Liver (tissue), 8 donors: ENCODE measurements at regions not wholly inside any gene's neighbourhood (a gene's known extent, or its start where the extent isn't known, plus 50 kb on each side); places are given as distances from the start of the nearest gene placed in this dataset.
"Not testable (repeated sequence)": the region's sequence is repeated elsewhere in the genome, so short reads cannot be mapped to it uniquely, and the experiment has no call there.

Experiments
- DNase-seq: peaks from one replicate; pipeline ENCODE4 v3.0.0-alpha.2; 2017; ENCODE audit warnings: low spot score
- H3K27ac ChIP-seq, 2 donors: one replicate each; pipeline ENCODE4 v1.7.0; 2013; ENCODE audit warnings: inconsistent platforms in 2 of 2, low read length in 2 of 2, control low read depth in 1 of 2, low read depth in 1 of 2, mild to moderate bottlenecking in 1 of 2
- H3K27me3 ChIP-seq, 4 donors: one replicate each; pipeline versions ENCODE4 v1.6.1 to v1.7.0; 2013; ENCODE audit warnings: low read length in 3 of 4, inconsistent platforms in 1 of 4, mild to moderate bottlenecking in 1 of 4, moderate library complexity in 1 of 4; ENCODE audit not compliant: control insufficient read depth in 4 of 4, insufficient read depth in 4 of 4
- H3K36me3 ChIP-seq, 4 donors: one replicate each; pipeline versions ENCODE4 v1.6.1 to v1.7.0; 2013; ENCODE audit warnings: low read length in 3 of 4, mild to moderate bottlenecking in 3 of 4, low read depth in 1 of 4, moderate library complexity in 1 of 4; ENCODE audit not compliant: control insufficient read depth in 4 of 4, insufficient read depth in 3 of 4
- H3K4me1 ChIP-seq, 4 donors: one replicate each; pipeline versions ENCODE4 v1.6.1 to v1.7.0; 2013; ENCODE audit warnings: low read length in 3 of 4, mild to moderate bottlenecking in 3 of 4, moderate library complexity in 1 of 4; ENCODE audit not compliant: control insufficient read depth in 4 of 4, insufficient read depth in 4 of 4
- H3K4me3 ChIP-seq, 3 donors: one replicate each; pipeline versions ENCODE4 v1.6.1 to v1.7.0; 2013; ENCODE audit warnings: low read length in 3 of 3, control low read depth in 1 of 3, low read depth in 1 of 3, mild to moderate bottlenecking in 1 of 3
- H3K9ac ChIP-seq, 2 donors: one replicate each; pipeline ENCODE4 v1.7.0; 2013; ENCODE audit warnings: low read length in 2 of 2, mild to moderate bottlenecking in 2 of 2, moderate library complexity in 2 of 2, control low read depth in 1 of 2, low read depth in 1 of 2
- H3K9me3 ChIP-seq, 4 donors: one replicate each; pipeline versions ENCODE4 v1.6.1 to v1.7.0; 2013; ENCODE audit warnings: low read length in 3 of 4; ENCODE audit not compliant: control insufficient read depth in 4 of 4
- ATF3 ChIP-seq: IDR thresholded peaks from 2 replicates; pipeline ENCODE4 v1.6.1; 2016; ENCODE audit warnings: antibody characterized with exemption
- EGR1 ChIP-seq, 2 donors: IDR thresholded peaks; 2 replicates each; pipeline ENCODE4 v1.6.1; 2016 to 2018; ENCODE audit warnings: antibody characterized with exemption in 2 of 2, low read depth in 2 of 2
- FOXA1 ChIP-seq: IDR thresholded peaks from 2 replicates; pipeline ENCODE4 v1.6.1; 2016; ENCODE audit warnings: antibody characterized with exemption
- FOXA2 ChIP-seq: IDR thresholded peaks from 2 replicates; pipeline ENCODE4 v1.6.1; 2016; ENCODE audit warnings: antibody characterized with exemption
- GABPA ChIP-seq, 2 donors: IDR thresholded peaks in 1 of 2; conservative IDR thresholded peaks in 1 of 2; 2 replicates each; pipeline ENCODE4 v1.6.1; 2016; ENCODE audit warnings: antibody characterized with exemption in 2 of 2, mild to moderate bottlenecking in 1 of 2, moderate library complexity in 1 of 2
- HNF4A ChIP-seq, 2 donors: conservative IDR thresholded peaks; 2 replicates each; pipeline ENCODE4 v1.6.1; 2016; ENCODE audit warnings: antibody characterized with exemption in 2 of 2, mild to moderate bottlenecking in 2 of 2
- HNF4G ChIP-seq: IDR thresholded peaks from 2 replicates; pipeline ENCODE4 v1.6.1; 2016; ENCODE audit warnings: antibody characterized with exemption
- JUND ChIP-seq, 2 donors: IDR thresholded peaks; 2 replicates each; pipeline ENCODE4 v1.6.1; 2016; ENCODE audit warnings: antibody characterized with exemption in 2 of 2
- MAX ChIP-seq: IDR thresholded peaks from 2 replicates; pipeline ENCODE4 v1.6.1; 2016; ENCODE audit warnings: antibody characterized with exemption
- NR2F2 ChIP-seq: IDR thresholded peaks from 2 replicates; pipeline ENCODE4 v1.6.1; 2016; ENCODE audit warnings: antibody characterized with exemption
- RAD21 ChIP-seq, 2 donors: IDR thresholded peaks; 2 replicates each; pipeline ENCODE4 v1.6.1; 2016; ENCODE audit warnings: antibody characterized with exemption in 2 of 2, mild to moderate bottlenecking in 2 of 2
- REST ChIP-seq: IDR thresholded peaks from 2 replicates; pipeline ENCODE4 v1.6.1; 2016; ENCODE audit warnings: antibody characterized with exemption, mild to moderate bottlenecking
- RXRA ChIP-seq, 2 donors: IDR thresholded peaks; 2 replicates each; pipeline ENCODE4 v1.6.1; 2017 to 2018; ENCODE audit warnings: antibody characterized with exemption in 2 of 2, mild to moderate bottlenecking in 1 of 2
- SP1 ChIP-seq: IDR thresholded peaks from 2 replicates; pipeline ENCODE4 v1.6.1; 2018; ENCODE audit warnings: antibody characterized with exemption, mild to moderate bottlenecking
- TAF1 ChIP-seq: conservative IDR thresholded peaks from 2 replicates; pipeline ENCODE4 v1.6.1; 2016; ENCODE audit warnings: antibody characterized with exemption, mild to moderate bottlenecking
- YY1 ChIP-seq: IDR thresholded peaks from 2 replicates; pipeline ENCODE4 v1.6.1; 2016; ENCODE audit warnings: antibody characterized with exemption, mild to moderate bottlenecking
- WGBS: extraction: QIAGEN DNeasy Blood & Tissue Kit; methylation state at CpG from one replicate; pipeline ENCODE4 v1.1.7; 2013; 5-methylcytosine and 5-hydroxymethylcytosine counted together
- TF ChIP-seq, protein P1 (sequence below): fragments of 150-350 bp; IDR thresholded peaks from 2 replicates; pipeline ENCODE4 v1.5.1; 2017; ENCODE audit warnings: improper control_type of control experiment, low read depth, low read length; ENCODE audit not compliant: missing input control
- TF ChIP-seq, protein P2 (sequence below): IDR thresholded peaks from 2 replicates; pipeline ENCODE4 v1.6.1; 2016; ENCODE audit warnings: antibody characterized with exemption
- donor health status: healthy.
- donor health status: healthy.
- donor health status: healthy.
- donor health status: healthy.
- donor health status: healthy.

DNA sequence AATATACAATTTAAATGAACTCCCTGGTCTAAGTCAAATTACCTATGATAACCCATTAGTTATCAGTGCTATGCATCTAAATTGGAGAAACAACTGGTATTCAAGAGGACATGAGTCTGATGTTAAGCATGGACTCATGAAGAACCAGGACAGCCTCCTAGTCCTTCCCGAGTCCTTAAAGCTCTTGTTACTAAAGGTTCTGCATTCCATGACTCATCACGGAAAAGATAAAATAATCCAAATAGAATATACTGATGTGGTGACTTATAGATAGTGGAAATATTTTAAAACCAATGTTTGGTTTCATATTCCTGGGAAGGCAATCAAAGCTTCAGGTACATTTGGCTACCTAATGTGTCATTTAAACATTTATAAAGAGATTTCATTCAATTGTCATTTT lies 117.2 kb upstream of the PMCH start:
- Histone ChIP-seq H3K4me1 (no peaks in the 10 kb centered on the region), H3K9me3 (no peaks in the 10 kb centered on the region), H3K27me3 (no peaks in the 10 kb centered on the region), H3K27ac (no peak overlapping the region), H3K9ac (no peak overlapping the region), H3K36me3 (no peaks in the 10 kb centered on the region), H3K4me3 (no peak overlapping the region)
- DNase-seq, result no peak
- TF ChIP-seq NR2F2, result no peak
- no peak for TF ChIP-seq RXRA (IDR thresholded peaks at IDR 0.05)
- no peak for TF ChIP-seq FOXA2
- TF ChIP-seq SP1, result no peak
- no peak for TF ChIP-seq REST
- TF ChIP-seq TAF1, result no peak
- no peak for TF ChIP-seq RAD21 (IDR thresholded peaks at IDR 0.05)
- TF ChIP-seq YY1, result no peak
- TF ChIP-seq HNF4A (conservative IDR thresholded peaks at IDR 0.05), result no peak
- TF ChIP-seq JUND (IDR thresholded peaks at IDR 0.05), result no peak
- TF ChIP-seq, protein P1, sequence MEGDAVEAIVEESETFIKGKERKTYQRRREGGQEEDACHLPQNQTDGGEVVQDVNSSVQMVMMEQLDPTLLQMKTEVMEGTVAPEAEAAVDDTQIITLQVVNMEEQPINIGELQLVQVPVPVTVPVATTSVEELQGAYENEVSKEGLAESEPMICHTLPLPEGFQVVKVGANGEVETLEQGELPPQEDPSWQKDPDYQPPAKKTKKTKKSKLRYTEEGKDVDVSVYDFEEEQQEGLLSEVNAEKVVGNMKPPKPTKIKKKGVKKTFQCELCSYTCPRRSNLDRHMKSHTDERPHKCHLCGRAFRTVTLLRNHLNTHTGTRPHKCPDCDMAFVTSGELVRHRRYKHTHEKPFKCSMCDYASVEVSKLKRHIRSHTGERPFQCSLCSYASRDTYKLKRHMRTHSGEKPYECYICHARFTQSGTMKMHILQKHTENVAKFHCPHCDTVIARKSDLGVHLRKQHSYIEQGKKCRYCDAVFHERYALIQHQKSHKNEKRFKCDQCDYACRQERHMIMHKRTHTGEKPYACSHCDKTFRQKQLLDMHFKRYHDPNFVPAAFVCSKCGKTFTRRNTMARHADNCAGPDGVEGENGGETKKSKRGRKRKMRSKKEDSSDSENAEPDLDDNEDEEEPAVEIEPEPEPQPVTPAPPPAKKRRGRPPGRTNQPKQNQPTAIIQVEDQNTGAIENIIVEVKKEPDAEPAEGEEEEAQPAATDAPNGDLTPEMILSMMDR, result no peak
- TF ChIP-seq FOXA1, result no peak
- TF ChIP-seq HNF4G, result no peak
- TF ChIP-seq GABPA (IDR thresholded peaks at IDR 0.05 in 1 of 2, conservative IDR thresholded peaks at IDR 0.05 in 1 of 2), result no peak
- no peak for TF ChIP-seq MAX
- TF ChIP-seq EGR1 (IDR thresholded peaks at IDR 0.05; ENCODE audit: low read depth in 2 of 2), result no peak
- no peak for TF ChIP-seq ATF3
- TF ChIP-seq, protein P2, sequence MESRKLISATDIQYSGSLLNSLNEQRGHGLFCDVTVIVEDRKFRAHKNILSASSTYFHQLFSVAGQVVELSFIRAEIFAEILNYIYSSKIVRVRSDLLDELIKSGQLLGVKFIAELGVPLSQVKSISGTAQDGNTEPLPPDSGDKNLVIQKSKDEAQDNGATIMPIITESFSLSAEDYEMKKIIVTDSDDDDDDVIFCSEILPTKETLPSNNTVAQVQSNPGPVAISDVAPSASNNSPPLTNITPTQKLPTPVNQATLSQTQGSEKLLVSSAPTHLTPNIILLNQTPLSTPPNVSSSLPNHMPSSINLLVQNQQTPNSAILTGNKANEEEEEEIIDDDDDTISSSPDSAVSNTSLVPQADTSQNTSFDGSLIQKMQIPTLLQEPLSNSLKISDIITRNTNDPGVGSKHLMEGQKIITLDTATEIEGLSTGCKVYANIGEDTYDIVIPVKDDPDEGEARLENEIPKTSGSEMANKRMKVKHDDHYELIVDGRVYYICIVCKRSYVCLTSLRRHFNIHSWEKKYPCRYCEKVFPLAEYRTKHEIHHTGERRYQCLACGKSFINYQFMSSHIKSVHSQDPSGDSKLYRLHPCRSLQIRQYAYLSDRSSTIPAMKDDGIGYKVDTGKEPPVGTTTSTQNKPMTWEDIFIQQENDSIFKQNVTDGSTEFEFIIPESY, result no peak
- 90% methylated on average over 2 of the region's 2 CpGs for whole genome bisulfite sequencing

DNA sequence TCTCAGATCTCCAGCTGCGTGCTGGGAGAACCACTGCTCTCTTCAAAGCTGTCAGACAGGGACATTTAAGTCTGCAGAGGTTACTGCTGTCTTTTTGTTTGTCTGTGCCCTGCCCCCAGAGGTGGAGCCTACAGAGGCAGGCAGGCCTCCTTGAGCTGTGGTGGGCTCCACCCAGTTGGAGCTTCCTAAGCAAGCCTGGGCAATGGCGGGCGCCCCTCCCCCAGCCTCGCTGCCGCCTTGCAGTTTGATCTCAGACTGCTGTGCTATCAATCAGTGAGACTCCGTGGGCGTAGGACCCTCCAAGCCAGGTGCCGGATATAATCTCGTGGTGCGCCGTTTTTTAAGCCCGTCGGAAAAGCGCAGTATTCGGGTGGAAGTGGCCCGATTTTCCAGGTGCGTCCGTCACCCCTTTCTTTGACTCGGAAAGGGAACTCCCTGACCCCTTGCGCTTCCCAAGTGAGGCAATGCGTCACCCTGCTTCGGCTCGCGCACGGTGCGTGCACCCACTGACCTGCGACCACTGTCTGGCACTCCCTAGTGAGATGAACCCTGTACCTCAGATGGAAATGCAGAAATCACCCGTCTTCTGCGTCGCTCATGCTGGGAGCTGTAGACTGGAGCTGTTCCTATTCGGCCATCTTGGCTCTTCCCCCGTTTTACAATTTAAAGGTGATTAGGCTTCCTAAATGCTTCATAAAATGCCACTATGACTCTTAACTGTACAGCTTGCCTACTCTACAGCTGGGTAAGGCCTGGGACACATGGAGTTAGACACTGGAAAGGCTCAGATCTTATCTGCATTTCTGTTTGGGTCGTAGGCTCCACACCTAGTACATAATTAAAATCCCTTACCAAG lies 115.7 kb upstream of the PMCH start:
- H3K27ac ChIP-seq, H3K27me3 ChIP-seq, H3K4me3 ChIP-seq, H3K4me1 ChIP-seq, H3K9me3 ChIP-seq, DNase-seq, H3K9ac ChIP-seq, H3K36me3 ChIP-seq: not testable (repeated sequence)
- 93% methylated on average over 32 of the region's 33 CpGs for WGBS
